CD4-positive, alpha-beta T cell (primary cell): ENCODE measurements at regions not wholly inside any gene's neighbourhood (a gene's known extent, or its start where the extent isn't known, plus 50 kb on each side); places are given as distances from the start of the nearest gene placed in this dataset.

Experiments
- ATAC-seq: fragments of 200-7000 bp; cut with Tn5 transposase; one replicate; pipeline ENCODE4 v1.10.0; 2022; ENCODE audit warnings: mild to moderate bottlenecking; ENCODE audit not compliant: poor library complexity
- CTCF ChIA-PET: fragments of 350-600 bp; sonication (Branson Sonifier 250); formaldehyde crosslinking; loops from one replicate; lab custom pipeline; 2021; ENCODE audit warnings: antibody characterized with exemption, inconsistent platforms; lab: Charles Lee
- POLR2A ChIA-PET: fragments of 350-600 bp; sonication (Branson Sonifier 250); formaldehyde crosslinking; loops from one replicate; lab custom pipeline; 2021; ENCODE audit warnings: antibody characterized with exemption, inconsistent platforms; lab: Charles Lee
- DNase-seq, 14 experiments: peaks; one replicate each; pipeline ENCODE4 v3.0.0-alpha.2; 2013 to 2020; ENCODE audit warnings: mixed read lengths in 2 of 14
- H3K27ac ChIP-seq, 2 donors: one replicate each; pipeline versions ENCODE4 v1.5.1 to v1.7.0; 2013; ENCODE audit warnings: low read length in 2 of 2, low read depth in 1 of 2, mild to moderate bottlenecking in 1 of 2
- H3K27me3 ChIP-seq, 2 experiments: 1 replicate in 1 of 2; 2 replicates in 1 of 2; pipeline versions ENCODE4 v1.6.1 to v1.7.0; 2013; ENCODE audit warnings: low read length in 2 of 2, control low read depth in 1 of 2, mild to moderate bottlenecking in 1 of 2, moderate library complexity in 1 of 2; ENCODE audit not compliant: insufficient read depth in 2 of 2, control insufficient read depth in 1 of 2
- H3K36me3 ChIP-seq: one replicate; pipeline ENCODE4 v1.6.1; 2013; ENCODE audit warnings: low read length, control low read depth; ENCODE audit not compliant: insufficient read depth
- H3K4me1 ChIP-seq: one replicate; pipeline ENCODE4 v1.6.1; 2013; ENCODE audit warnings: low read length, control low read depth; ENCODE audit not compliant: insufficient read depth
- H3K4me3 ChIP-seq: one replicate; pipeline ENCODE4 v1.5.1; 2013; ENCODE audit warnings: mild to moderate bottlenecking, low read length, moderate library complexity
- H3K9me3 ChIP-seq, 2 experiments: 1 replicate in 1 of 2; 2 replicates in 1 of 2; pipeline versions ENCODE4 v1.6.1 to v1.7.0; 2013; ENCODE audit warnings: low read length in 2 of 2, mild to moderate bottlenecking in 2 of 2, control low read depth in 1 of 2, moderate library complexity in 1 of 2; ENCODE audit not compliant: control insufficient read depth in 1 of 2, insufficient read depth in 1 of 2
- H3K27ac Mint-ChIP-seq: one replicate; pipeline ENCODE4 v1.8.0; 2020; ENCODE audit warnings: mixed read lengths
- H3K27me3 Mint-ChIP-seq: one replicate; pipeline ENCODE4 v1.8.0; 2021; ENCODE audit warnings: mixed read lengths
- H3K36me3 Mint-ChIP-seq: one replicate; pipeline ENCODE4 v1.8.0; 2021; ENCODE audit warnings: low read depth, mixed read lengths
- H3K4me1 Mint-ChIP-seq: one replicate; pipeline ENCODE4 v1.8.0; 2021; ENCODE audit warnings: low read depth, mixed read lengths
- H3K4me3 Mint-ChIP-seq: one replicate; pipeline ENCODE4 v1.8.0; 2020; ENCODE audit warnings: mild to moderate bottlenecking, mixed read lengths
- H3K9me3 Mint-ChIP-seq: one replicate; pipeline ENCODE4 v1.8.0; 2020; ENCODE audit warnings: mixed read lengths
- intact Hi-C, 2 experiments: fragments of 100-400 bp; cut with DNase I in 1 of 2; cut with micrococcal nuclease in 1 of 2; formaldehyde crosslinking; loops; one replicate each; pipeline versions ENCODE4 v1.15.1 to v1.9.0; 2023 to 2025; cut with DNase I, micrococcal nuclease
- TF ChIP-seq, protein P1 (sequence below): fragments of 200-600 bp; IDR thresholded peaks from one replicate; pipeline ENCODE4 v1.8.0; 2022; ENCODE audit warnings: antibody characterized with exemption, mild to moderate bottlenecking

DNA sequence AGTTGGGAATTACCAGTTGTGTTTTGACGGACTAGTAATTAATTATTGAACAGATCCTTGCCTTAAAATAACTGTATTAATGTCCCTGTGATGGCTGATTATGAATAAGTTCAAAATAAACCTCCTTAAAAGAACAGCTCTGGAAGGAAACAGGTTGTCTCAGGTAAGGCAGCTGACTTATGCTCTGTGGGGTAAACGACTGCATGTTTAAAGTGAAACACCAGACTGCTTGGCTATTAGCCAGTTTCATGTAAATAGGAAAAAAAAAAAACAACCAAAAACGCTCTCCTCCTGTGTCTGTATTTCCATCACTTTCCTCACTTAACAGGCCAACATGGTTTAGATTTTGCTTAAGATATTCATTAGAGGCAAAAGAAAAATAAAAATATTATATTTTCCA, 243.6 kb downstream of the TMEM182 start:
- ATAC-seq (no peak), DNase-seq (no peak)
- Mint-ChIP-seq H3K9me3 (no peaks in the 10 kb centered on the region), H3K27me3 (no peaks in the 10 kb centered on the region), H3K27ac (no peak overlapping the region), H3K36me3 (no peaks in the 10 kb centered on the region), H3K4me1 (no peaks in the 10 kb centered on the region), H3K4me3 (no peak overlapping the region)
- no peak overlapping the region for H3K27ac ChIP-seq
- no peaks in the 10 kb centered on the region for H3K36me3 ChIP-seq
- intact Hi-C loops = no loop called here
- no peaks in the 10 kb centered on the region for H3K4me1 ChIP-seq
- TF ChIP-seq, protein P1, sequence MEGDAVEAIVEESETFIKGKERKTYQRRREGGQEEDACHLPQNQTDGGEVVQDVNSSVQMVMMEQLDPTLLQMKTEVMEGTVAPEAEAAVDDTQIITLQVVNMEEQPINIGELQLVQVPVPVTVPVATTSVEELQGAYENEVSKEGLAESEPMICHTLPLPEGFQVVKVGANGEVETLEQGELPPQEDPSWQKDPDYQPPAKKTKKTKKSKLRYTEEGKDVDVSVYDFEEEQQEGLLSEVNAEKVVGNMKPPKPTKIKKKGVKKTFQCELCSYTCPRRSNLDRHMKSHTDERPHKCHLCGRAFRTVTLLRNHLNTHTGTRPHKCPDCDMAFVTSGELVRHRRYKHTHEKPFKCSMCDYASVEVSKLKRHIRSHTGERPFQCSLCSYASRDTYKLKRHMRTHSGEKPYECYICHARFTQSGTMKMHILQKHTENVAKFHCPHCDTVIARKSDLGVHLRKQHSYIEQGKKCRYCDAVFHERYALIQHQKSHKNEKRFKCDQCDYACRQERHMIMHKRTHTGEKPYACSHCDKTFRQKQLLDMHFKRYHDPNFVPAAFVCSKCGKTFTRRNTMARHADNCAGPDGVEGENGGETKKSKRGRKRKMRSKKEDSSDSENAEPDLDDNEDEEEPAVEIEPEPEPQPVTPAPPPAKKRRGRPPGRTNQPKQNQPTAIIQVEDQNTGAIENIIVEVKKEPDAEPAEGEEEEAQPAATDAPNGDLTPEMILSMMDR = no peak
- CTCF ChIA-PET = no interaction called here
- no peak overlapping the region for H3K4me3 ChIP-seq
- no peaks in the 10 kb centered on the region for H3K27me3 ChIP-seq
- peaks cover 0 to 4% of the 10 kb centered on the region in 2 experiments for H3K9me3 ChIP-seq
- POLR2A ChIA-PET = no interaction called here

DNA sequence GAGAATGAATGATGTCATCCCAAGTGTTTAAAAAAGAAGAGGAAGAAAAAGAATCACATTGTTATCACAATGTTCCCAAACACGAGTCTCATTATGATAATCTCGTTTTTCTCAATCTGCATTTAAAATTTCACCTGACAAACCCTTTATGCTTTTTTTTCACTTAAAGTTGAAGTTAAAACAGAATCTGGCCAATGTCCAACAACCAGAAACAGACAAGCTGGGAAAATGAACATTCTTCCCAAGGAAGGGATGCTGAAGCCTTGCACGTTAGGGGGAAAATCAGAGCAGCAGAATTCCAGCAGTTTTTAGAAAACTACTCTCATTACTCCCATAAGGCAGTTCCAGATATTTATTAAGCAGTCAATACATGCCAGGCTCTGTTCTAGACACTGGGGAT, 245.3 kb downstream of the TMEM182 start:
- no peak for DNase-seq
- H3K27ac ChIP-seq = no peak overlapping the region
- POLR2A ChIA-PET = no interaction called here
- Mint-ChIP-seq H3K4me1 (no peaks in the 10 kb centered on the region), H3K36me3 (no peaks in the 10 kb centered on the region), H3K27me3 (peaks cover 2% of the 10 kb centered on the region), H3K4me3 (no peak overlapping the region), H3K27ac (no peak overlapping the region), H3K9me3 (no peaks in the 10 kb centered on the region)
- intact Hi-C loops = no loop called here
- peaks cover 0 to 4% of the 10 kb centered on the region in 2 experiments for H3K9me3 ChIP-seq
- H3K4me1 ChIP-seq = no peaks in the 10 kb centered on the region
- CTCF ChIA-PET = interaction anchor here (1.0 kb wide), 1 partner anchor 10 kb away, joined by 3 read pairs; no protein-coding TSS in a partner anchor
- H3K4me3 ChIP-seq = no peak overlapping the region
- H3K27me3 ChIP-seq = no peaks in the 10 kb centered on the region
- TF ChIP-seq, protein P1 = no peak
- no peak for ATAC-seq
- no peaks in the 10 kb centered on the region for H3K36me3 ChIP-seq

DNA sequence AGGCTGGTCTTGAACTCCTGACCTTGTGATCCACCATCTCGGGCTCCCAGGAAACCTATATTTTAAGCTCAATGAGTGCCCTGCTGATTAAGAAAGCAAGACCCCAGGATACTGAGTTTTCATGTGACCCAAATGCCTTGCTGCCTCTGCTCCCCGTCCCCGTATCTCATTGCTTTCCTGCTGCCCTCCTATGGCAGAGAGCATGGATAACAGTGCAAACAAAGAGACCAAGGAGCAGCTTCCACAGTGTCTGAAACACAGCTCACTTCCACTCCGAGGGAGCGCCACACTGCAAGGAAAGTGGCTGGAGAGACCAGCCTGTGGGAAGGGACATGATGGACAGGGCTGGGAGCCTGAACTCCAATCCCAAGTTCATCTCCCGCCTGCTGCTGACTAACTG, 246.8 kb downstream of the TMEM182 start:
- intact Hi-C loops = no loop called here
- Histone ChIP-seq H3K36me3 (no peaks in the 10 kb centered on the region), H3K27ac (no peak overlapping the region), H3K9me3 (peaks cover 0 to 4% of the 10 kb centered on the region in 2 experiments), H3K27me3 (no peaks in the 10 kb centered on the region), H3K4me1 (no peaks in the 10 kb centered on the region), H3K4me3 (no peak overlapping the region)
- ChIA-PET CTCF (no interaction called here), POLR2A (no interaction called here)
- no peak overlapping the region for H3K27ac Mint-ChIP-seq
- DNase-seq (no peak), ATAC-seq (no peak)
- H3K27me3 Mint-ChIP-seq = peaks cover 5% of the 10 kb centered on the region
- no peaks in the 10 kb centered on the region for H3K4me1 Mint-ChIP-seq
- H3K9me3 Mint-ChIP-seq = no peaks in the 10 kb centered on the region
- TF ChIP-seq, protein P1 = no peak
- H3K4me3 Mint-ChIP-seq = no peak overlapping the region
- H3K36me3 Mint-ChIP-seq = no peaks in the 10 kb centered on the region
